Activated naive CD8-positive, alpha-beta T cell (primary cell): ENCODE measurements at regions not wholly inside any gene's neighbourhood (a gene's known extent, or its start where the extent isn't known, plus 50 kb on each side); places are given as distances from the start of the nearest gene placed in this dataset.

Experiments
- H3K27ac Mint-ChIP-seq: one replicate; pipeline ENCODE4 v1.8.0; 2021; ENCODE audit warnings: mixed read lengths
- H3K27me3 Mint-ChIP-seq: one replicate; pipeline ENCODE4 v1.8.0; 2021; ENCODE audit warnings: mixed read lengths
- H3K36me3 Mint-ChIP-seq: one replicate; pipeline ENCODE4 v1.8.0; 2021; ENCODE audit warnings: mixed read lengths
- H3K4me1 Mint-ChIP-seq: one replicate; pipeline ENCODE4 v1.8.0; 2021; ENCODE audit warnings: low read depth, mixed read lengths
- H3K4me3 Mint-ChIP-seq: one replicate; pipeline ENCODE4 v1.8.0; 2021; ENCODE audit warnings: mild to moderate bottlenecking, mixed read lengths
- H3K9me3 Mint-ChIP-seq: one replicate; pipeline ENCODE4 v1.8.0; 2021; ENCODE audit warnings: low read depth, mixed read lengths

GRCh38 chr18:56003009-56003719 lies 415.2 kb upstream of the TCF4 start:
- H3K27me3 Mint-ChIP-seq, result no peaks in the 10 kb centered on the region
- no peaks in the 10 kb centered on the region for H3K9me3 Mint-ChIP-seq
- no peaks in the 10 kb centered on the region for H3K4me1 Mint-ChIP-seq
- no peak overlapping the region for H3K4me3 Mint-ChIP-seq
- no peaks in the 10 kb centered on the region for H3K36me3 Mint-ChIP-seq
- no peak overlapping the region for H3K27ac Mint-ChIP-seq

DNA sequence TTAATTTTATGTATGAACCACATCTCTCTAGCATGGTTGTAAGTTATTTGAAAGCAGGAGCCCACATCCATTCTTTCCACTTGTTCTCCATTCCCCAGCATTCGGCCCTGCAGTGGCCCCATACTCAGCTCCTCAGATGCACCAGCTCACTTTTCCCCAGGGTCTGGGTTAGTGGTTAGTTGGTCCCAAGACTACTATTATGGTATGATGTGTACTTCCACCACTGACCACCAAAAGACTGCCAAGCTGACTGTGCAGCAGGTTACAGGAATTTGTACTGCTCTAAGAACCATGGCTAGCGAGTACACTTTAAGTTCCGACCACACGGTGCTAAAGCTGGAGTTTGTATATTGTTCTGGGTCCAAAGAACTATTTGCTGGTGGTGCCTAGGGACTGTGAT lies 413.6 kb upstream of the TCF4 start:
- Mint-ChIP-seq H3K9me3 (no peaks in the 10 kb centered on the region), H3K27me3 (no peaks in the 10 kb centered on the region), H3K4me3 (no peak overlapping the region), H3K4me1 (no peaks in the 10 kb centered on the region), H3K27ac (no peak overlapping the region), H3K36me3 (no peaks in the 10 kb centered on the region)

DNA sequence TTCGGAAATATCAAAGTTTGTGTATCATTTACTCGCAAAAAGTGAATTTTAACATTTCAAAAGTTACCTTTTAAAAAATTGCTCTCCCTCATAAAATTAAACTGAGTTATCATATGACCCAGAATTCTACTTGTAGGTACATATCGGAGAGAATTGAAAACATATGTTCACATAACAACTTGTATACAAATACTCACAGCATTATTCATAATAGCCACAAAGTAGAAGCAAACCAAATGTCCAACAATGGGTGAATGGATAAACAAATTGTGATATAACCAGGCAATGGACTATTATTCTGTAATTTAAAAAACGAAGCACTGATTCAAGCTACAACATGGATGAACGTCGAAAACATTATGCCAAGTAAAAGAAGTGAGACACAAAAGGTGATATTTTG lies 412.0 kb upstream of the TCF4 start:
- Mint-ChIP-seq H3K4me1 (no peaks in the 10 kb centered on the region), H3K9me3 (no peaks in the 10 kb centered on the region), H3K4me3 (no peak overlapping the region), H3K36me3 (no peaks in the 10 kb centered on the region), H3K27me3 (peaks cover 3% of the 10 kb centered on the region), H3K27ac (no peak overlapping the region)

DNA sequence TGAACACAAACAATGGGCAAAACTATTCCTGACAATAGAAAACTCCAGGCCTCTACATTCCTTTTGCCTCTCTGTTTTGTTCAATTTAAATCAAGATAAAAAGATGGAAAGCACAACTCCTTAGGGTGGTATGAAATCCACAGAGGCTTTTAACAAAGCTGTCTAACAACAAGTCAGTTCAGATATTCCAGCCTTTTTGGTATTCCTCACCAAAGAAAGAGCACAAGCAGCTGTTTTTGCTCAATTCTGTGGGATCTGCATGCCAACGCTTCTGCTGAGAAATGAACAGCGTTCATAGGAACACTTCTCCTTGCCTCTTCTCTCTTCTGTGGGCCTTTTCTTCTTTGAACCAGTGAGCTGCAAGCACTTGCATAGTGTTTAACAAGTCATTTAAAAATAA lies 411.6 kb upstream of the TCF4 start:
- no peaks in the 10 kb centered on the region for H3K4me1 Mint-ChIP-seq

GRCh38 chr18:55998801-55999385 lies 410.9 kb upstream of the TCF4 start:
- no peaks in the 10 kb centered on the region for H3K4me1 Mint-ChIP-seq
- H3K27ac Mint-ChIP-seq, result no peak overlapping the region
- H3K4me3 Mint-ChIP-seq, result no peak overlapping the region
- H3K9me3 Mint-ChIP-seq, result no peaks in the 10 kb centered on the region
- H3K27me3 Mint-ChIP-seq, result peaks cover 3% of the 10 kb centered on the region
- no peaks in the 10 kb centered on the region for H3K36me3 Mint-ChIP-seq

More for the DNA sequence above, 411.6 kb upstream of the TCF4 start:
- peaks cover 3% of the 10 kb centered on the region for H3K27me3 Mint-ChIP-seq
- H3K4me3 Mint-ChIP-seq, result no peak overlapping the region
- no peak overlapping the region for H3K27ac Mint-ChIP-seq
- no peaks in the 10 kb centered on the region for H3K36me3 Mint-ChIP-seq
- H3K9me3 Mint-ChIP-seq, result no peaks in the 10 kb centered on the region

DNA sequence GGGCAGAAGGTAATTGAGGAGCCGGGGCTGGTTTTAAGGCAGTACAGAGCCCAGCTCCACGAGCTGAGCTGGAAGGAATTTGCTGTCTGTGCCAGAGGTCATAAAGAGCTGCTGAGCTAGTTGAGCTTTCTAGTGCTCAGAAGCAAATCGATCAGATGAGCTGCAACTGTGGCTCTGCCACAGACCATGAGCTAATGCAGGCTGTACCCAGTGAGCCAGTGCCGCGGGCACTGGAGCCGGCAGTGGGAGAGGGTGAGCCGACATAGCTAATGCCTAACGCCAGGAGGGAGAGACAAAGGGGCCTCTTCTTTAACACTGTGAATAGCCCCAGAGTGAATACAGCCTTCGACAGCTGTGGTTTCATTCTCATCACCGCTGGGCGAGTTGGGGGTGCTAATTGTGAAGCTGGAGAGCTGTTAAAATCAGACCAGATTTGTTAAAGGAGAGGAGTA lies 410.1 kb upstream of the TCF4 start:
- Mint-ChIP-seq H3K36me3 (no peaks in the 10 kb centered on the region), H3K4me1 (no peaks in the 10 kb centered on the region), H3K27ac (no peak overlapping the region), H3K9me3 (no peaks in the 10 kb centered on the region), H3K4me3 (no peak overlapping the region), H3K27me3 (peaks cover 3% of the 10 kb centered on the region)

GRCh38 chr18:55997151-55997561 lies 409.2 kb upstream of the TCF4 start:
- H3K27me3 Mint-ChIP-seq, result peaks cover 3% of the 10 kb centered on the region
- no peaks in the 10 kb centered on the region for H3K4me1 Mint-ChIP-seq
- H3K36me3 Mint-ChIP-seq, result no peaks in the 10 kb centered on the region
- H3K9me3 Mint-ChIP-seq, result no peaks in the 10 kb centered on the region
- H3K4me3 Mint-ChIP-seq, result no peak overlapping the region
- H3K27ac Mint-ChIP-seq, result no peak overlapping the region

- no peak overlapping the region for H3K4me3 Mint-ChIP-seq
- H3K27ac Mint-ChIP-seq, result no peak overlapping the region
- no peaks in the 10 kb centered on the region for H3K9me3 Mint-ChIP-seq
- H3K4me1 Mint-ChIP-seq, result no peaks in the 10 kb centered on the region
- no peaks in the 10 kb centered on the region for H3K36me3 Mint-ChIP-seq
- peaks cover 3% of the 10 kb centered on the region for H3K27me3 Mint-ChIP-seq
Measured at GRCh38 chr18:55996717-55997116, 408.7 kb upstream of the TCF4 start.

DNA sequence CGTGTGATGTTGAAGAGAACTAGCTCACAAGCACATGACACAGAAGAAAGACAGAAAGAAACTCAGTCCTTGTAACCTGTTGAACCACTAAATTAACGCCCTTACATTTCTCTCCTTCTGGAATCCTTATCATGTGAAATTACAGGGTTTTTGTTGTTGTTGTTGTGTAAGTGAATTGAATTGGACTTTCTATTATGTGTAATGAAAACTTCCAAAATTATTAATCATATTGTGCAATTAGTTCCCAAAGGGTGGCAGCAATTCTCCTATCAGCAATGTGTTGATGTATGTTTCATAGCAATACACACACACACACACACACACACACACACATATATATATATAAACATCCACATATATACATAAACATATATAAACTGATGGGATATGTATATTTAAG lies 402.2 kb upstream of the TCF4 start:
- Mint-ChIP-seq H3K4me3 (no peak overlapping the region), H3K4me1 (no peaks in the 10 kb centered on the region), H3K27ac (no peak overlapping the region), H3K36me3 (no peaks in the 10 kb centered on the region), H3K9me3 (peaks cover 11% of the 10 kb centered on the region), H3K27me3 (no peaks in the 10 kb centered on the region)

DNA sequence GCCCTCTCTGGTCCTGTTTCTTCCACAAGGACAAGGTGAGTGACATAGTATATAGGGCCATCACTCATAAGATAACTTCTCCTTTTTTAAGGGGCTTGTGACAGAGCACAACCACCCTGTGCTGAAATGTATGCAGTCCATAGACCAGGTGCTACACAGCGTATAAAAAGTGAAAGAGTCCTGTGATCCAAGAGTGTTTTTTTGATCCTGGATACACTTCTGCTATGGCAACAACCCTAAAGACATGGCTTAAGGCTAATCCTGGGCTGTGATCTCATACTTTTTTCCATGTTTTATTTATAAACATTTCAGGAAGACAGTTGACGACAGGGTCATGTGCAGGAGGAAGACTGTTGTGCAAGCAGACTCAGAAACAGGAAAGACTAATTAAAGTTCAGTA lies 400.5 kb upstream of the TCF4 start:
- no peak overlapping the region for H3K27ac Mint-ChIP-seq
- no peaks in the 10 kb centered on the region for H3K4me1 Mint-ChIP-seq
- no peaks in the 10 kb centered on the region for H3K36me3 Mint-ChIP-seq
- H3K9me3 Mint-ChIP-seq, result peaks cover 20% of the 10 kb centered on the region
- H3K4me3 Mint-ChIP-seq, result no peak overlapping the region
- no peaks in the 10 kb centered on the region for H3K27me3 Mint-ChIP-seq

GRCh38 chr18:55983433-55983832 lies 395.4 kb upstream of the TCF4 start:
- Mint-ChIP-seq H3K4me3 (no peak overlapping the region), H3K4me1 (no peaks in the 10 kb centered on the region), H3K9me3 (peaks cover 20% of the 10 kb centered on the region), H3K27me3 (no peaks in the 10 kb centered on the region), H3K36me3 (no peaks in the 10 kb centered on the region), H3K27ac (no peak overlapping the region)

DNA sequence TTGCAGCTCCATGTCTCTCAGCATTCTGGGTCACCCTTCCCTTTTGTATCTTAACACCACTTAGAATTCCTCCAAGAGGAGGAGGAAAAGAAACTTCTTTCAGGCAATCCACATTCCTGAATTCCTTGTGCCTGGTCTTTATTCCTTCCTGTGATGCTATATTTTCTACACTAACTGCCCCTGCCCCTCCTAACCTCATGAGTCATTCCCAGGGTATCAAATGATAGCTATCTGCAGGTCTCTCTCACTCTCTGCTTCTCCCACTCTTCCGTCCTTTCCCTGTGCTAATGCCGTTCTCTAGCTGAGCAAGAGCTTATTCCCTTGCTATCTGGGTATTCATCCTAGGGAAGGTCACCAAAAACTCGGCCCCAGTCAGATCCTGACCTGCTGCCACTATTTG lies 395.0 kb upstream of the TCF4 start:
- H3K4me3 Mint-ChIP-seq, result no peak overlapping the region
- no peak overlapping the region for H3K27ac Mint-ChIP-seq
- H3K36me3 Mint-ChIP-seq, result no peaks in the 10 kb centered on the region

DNA sequence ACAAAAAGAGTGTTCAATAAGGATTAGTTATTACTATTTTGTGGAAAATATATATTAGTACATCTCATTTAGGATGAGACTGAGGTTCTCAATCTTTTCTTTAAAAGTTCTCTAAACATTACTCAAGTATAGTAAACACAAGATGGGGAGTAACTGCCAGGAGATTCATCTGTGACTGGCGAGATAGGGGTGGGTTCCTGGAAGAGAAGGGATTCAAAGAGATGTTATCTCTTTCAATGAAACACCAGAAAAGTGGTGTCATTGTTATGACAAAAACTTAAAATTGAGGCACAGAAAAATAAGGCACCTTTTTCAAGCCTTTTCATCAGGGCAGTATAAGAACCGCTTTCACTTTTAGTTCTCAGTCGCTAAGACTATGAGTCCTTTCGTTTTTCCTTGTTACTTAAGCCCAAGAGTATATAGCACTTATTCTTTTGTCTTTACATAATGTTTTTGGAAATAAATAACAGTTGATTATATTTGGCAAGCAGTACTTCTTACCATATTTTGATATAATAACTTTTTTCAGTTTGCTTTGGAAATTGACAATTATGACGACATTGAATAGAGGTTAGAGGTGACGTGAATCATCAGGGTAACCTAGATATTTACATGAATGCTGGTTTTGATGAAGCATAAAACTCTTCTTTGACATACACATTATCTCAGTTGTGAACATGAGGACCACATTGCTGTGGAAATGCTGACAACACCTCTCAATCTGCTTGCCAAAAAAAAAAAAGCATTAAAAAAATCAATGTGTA lies 393.9 kb upstream of the TCF4 start:
- Mint-ChIP-seq H3K4me3 (no peak overlapping the region), H3K27me3 (no peaks in the 10 kb centered on the region), H3K36me3 (no peaks in the 10 kb centered on the region), H3K9me3 (peaks cover 13% of the 10 kb centered on the region), H3K4me1 (no peaks in the 10 kb centered on the region), H3K27ac (no peak overlapping the region)

More for the DNA sequence above, 395.0 kb upstream of the TCF4 start:
- Mint-ChIP-seq H3K27me3 (no peaks in the 10 kb centered on the region), H3K9me3 (peaks cover 20% of the 10 kb centered on the region), H3K4me1 (no peaks in the 10 kb centered on the region)

DNA sequence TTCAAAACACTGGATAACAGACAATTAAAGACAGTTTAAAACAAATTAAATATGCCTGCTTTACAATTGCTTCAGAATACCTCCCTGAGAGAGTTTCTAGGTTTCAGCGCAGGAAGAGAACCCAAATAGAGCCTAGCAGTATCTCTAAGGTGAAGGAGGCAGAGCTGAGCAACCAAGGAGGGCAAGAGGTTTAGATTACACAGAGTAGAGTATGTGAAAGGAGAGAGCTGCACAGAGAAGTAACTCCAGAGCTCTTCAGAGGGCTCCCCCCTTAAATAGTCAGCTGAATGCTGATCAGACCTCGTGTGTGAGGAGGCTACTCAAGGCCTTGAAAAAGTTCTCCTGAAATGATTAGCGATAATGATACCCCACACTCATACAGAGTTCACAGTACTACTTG lies 386.5 kb upstream of the TCF4 start:
- H3K27me3 Mint-ChIP-seq, result no peaks in the 10 kb centered on the region
- no peak overlapping the region for H3K27ac Mint-ChIP-seq
- no peaks in the 10 kb centered on the region for H3K4me1 Mint-ChIP-seq
- no peak overlapping the region for H3K4me3 Mint-ChIP-seq
- no peaks in the 10 kb centered on the region for H3K36me3 Mint-ChIP-seq
- H3K9me3 Mint-ChIP-seq, result no peaks in the 10 kb centered on the region

DNA sequence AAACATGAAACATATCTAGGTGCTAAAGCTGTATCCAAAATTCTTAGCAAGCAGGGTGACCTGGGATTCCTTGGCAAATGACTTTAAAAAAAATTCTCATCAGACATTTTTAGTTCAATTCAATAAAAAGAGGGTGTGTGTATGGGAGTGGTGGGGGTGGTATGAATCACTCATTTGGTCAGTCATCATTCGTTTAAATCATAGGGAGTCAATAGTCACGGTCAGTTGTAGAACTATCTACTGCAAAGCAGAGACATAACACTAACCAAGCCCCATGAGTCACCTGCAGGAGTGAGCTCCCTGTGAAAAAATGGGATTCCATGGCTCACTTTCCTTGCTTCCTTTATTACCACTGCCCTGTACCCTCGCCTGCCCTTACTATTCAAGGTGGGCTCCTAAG lies 380.6 kb upstream of the TCF4 start:
- Mint-ChIP-seq H3K4me1 (no peaks in the 10 kb centered on the region), H3K9me3 (no peaks in the 10 kb centered on the region), H3K4me3 (no peak overlapping the region), H3K27me3 (no peaks in the 10 kb centered on the region), H3K36me3 (no peaks in the 10 kb centered on the region), H3K27ac (no peak overlapping the region)
